IMR-90 (cell line): ENCODE measurements at regions not wholly inside any gene's neighbourhood (a gene's known extent, or its start where the extent isn't known, plus 50 kb on each side); places are given as distances from the start of the nearest gene placed in this dataset.

Source experiments
- ATAC-seq: fragments of 200-7000 bp; cut with Tn5 transposase; 2 replicates; pipeline ENCODE4 v1.9.1; 2020; ENCODE audit warnings: low read depth, mild to moderate bottlenecking, moderate library complexity
- BruUV-seq: library from RNA; stranded (reverse); fragments of 400-500 nt; replicated peaks from 2 replicates; lab custom pipeline; 2021; lab: Mats Ljungman, UMichigan
- CTCF ChIA-PET: fragments of 300-600 bp; formaldehyde crosslinking; extraction: SDS; loops from one replicate; lab custom pipeline; 2021; ENCODE audit warnings: antibody characterized with exemption; lab: Yijun Ruan, JAX
- POLR2A ChIA-PET: fragments of 300-600 bp; sonication (Branson Sonifier 250); formaldehyde crosslinking; loops from one replicate; lab custom pipeline; 2022; ENCODE audit warnings: antibody characterized with exemption; ENCODE audit not compliant: unreplicated experiment; lab: Charles Lee
- DNase-seq: peaks from one replicate; pipeline ENCODE4 v3.0.0; 2013
- H2AFZ ChIP-seq: replicated peaks from 2 replicates; pipeline ENCODE3; 2013; ENCODE audit warnings: low read length, mild to moderate bottlenecking; ENCODE audit not compliant: poor library complexity
- H2AK5ac ChIP-seq: 2 replicates; pipeline ENCODE4 v1.6.1; 2013; ENCODE audit warnings: low read depth, low read length, inconsistent platforms
- H2AK9ac ChIP-seq: replicated peaks from 2 replicates; pipeline ENCODE3; 2013; ENCODE audit warnings: mild to moderate bottlenecking, low read depth, low read length, moderate library complexity; ENCODE audit not compliant: poor library complexity
- H2BK120ac ChIP-seq: 2 replicates; pipeline ENCODE4 v1.6.1; 2013; ENCODE audit warnings: low read depth, low read length, inconsistent platforms
- H2BK15ac ChIP-seq: 3 replicates; pipeline ENCODE4 v1.6.1; 2013; ENCODE audit warnings: low read depth, low read length, inconsistent platforms
- H2BK20ac ChIP-seq: 2 replicates; pipeline ENCODE4 v1.6.1; 2013; ENCODE audit warnings: low read depth, mild to moderate bottlenecking, inconsistent platforms, low read length, moderate library complexity
- H2BK5ac ChIP-seq: 2 replicates; pipeline ENCODE4 v1.6.1; 2013; ENCODE audit warnings: mild to moderate bottlenecking, low read depth, low read length, inconsistent platforms; ENCODE audit not compliant: poor library complexity, severe bottlenecking
- H3K14ac ChIP-seq: replicated peaks from 2 replicates; pipeline ENCODE4 v1.6.1; 2013; ENCODE audit warnings: low read depth, low read length, inconsistent platforms
- H3K18ac ChIP-seq: 2 replicates; pipeline ENCODE4 v1.6.1; 2013; ENCODE audit warnings: low read depth, low read length, control low read depth
- H3K23ac ChIP-seq: 2 replicates; pipeline ENCODE4 v1.6.1; 2013; ENCODE audit warnings: low read depth, low read length, inconsistent platforms
- H3K27ac ChIP-seq: 2 replicates; pipeline ENCODE4 v1.5.1; 2013; ENCODE audit warnings: mild to moderate bottlenecking, control low read depth, low read length; ENCODE audit not compliant: insufficient read depth
- H3K27me3 ChIP-seq: 2 replicates; pipeline ENCODE4 v1.6.1; 2013; ENCODE audit warnings: low read length; ENCODE audit not compliant: control insufficient read depth, insufficient read depth
- H3K36me3 ChIP-seq: 2 replicates; pipeline ENCODE4 v1.6.1; 2013; ENCODE audit warnings: low read length, mixed read lengths; ENCODE audit not compliant: control insufficient read depth, insufficient read depth
- H3K4ac ChIP-seq: 2 replicates; pipeline ENCODE4 v1.6.1; 2013; ENCODE audit warnings: low read depth, low read length, inconsistent platforms
- H3K4me1 ChIP-seq: 2 replicates; pipeline ENCODE4 v1.6.1; 2013; ENCODE audit warnings: low read length, mixed read lengths; ENCODE audit not compliant: control insufficient read depth, insufficient read depth
- H3K4me2 ChIP-seq: 2 replicates; pipeline ENCODE4 v1.6.1; 2013; ENCODE audit warnings: low read depth, mild to moderate bottlenecking, control low read depth, low read length, moderate library complexity
- H3K4me3 ChIP-seq: 2 replicates; pipeline ENCODE4 v1.5.1; 2013; ENCODE audit warnings: low read depth, mild to moderate bottlenecking, control low read depth, low read length, moderate library complexity; ENCODE audit not compliant: insufficient read depth
- H3K56ac ChIP-seq: 2 replicates; pipeline ENCODE4 v1.6.1; 2013; ENCODE audit warnings: low read length, inconsistent platforms; ENCODE audit not compliant: insufficient read depth; ENCODE audit errors: extremely low read depth
- H3K79me1 ChIP-seq, 2 experiments: 2 replicates each; pipeline ENCODE4 v1.6.1; 2013; ENCODE audit warnings: low read length in 2 of 2, inconsistent platforms in 1 of 2, low read depth in 1 of 2
- H3K9ac ChIP-seq: 2 replicates; pipeline ENCODE4 v1.6.1; 2013; ENCODE audit warnings: low read depth, low read length, control low read depth
- H3K9me1 ChIP-seq: 2 replicates; pipeline ENCODE4 v1.6.1; 2013; ENCODE audit warnings: low read length, inconsistent platforms; ENCODE audit not compliant: insufficient read depth
- H3K9me3 ChIP-seq: 2 replicates; pipeline ENCODE4 v1.6.1; 2013; ENCODE audit warnings: low read length; ENCODE audit not compliant: control insufficient read depth, insufficient read depth
- H4K20me1 ChIP-seq: 2 replicates; pipeline ENCODE4 v1.6.1; 2013; ENCODE audit warnings: low read length, inconsistent platforms; ENCODE audit not compliant: insufficient read depth
- H4K5ac ChIP-seq: 2 replicates; pipeline ENCODE4 v1.6.1; 2013; ENCODE audit warnings: mild to moderate bottlenecking, low read depth, low read length, control low read depth
- H4K8ac ChIP-seq, 2 experiments: 2 replicates each; pipeline ENCODE4 v1.6.1; 2013; ENCODE audit warnings: low read depth in 2 of 2, low read length in 2 of 2, control low read depth in 1 of 2, inconsistent platforms in 1 of 2
- H4K91ac ChIP-seq: 2 replicates; pipeline ENCODE4 v1.6.1; 2013; ENCODE audit warnings: low read depth, low read length, inconsistent platforms; ENCODE audit not compliant: insufficient read depth
- BHLHE40 ChIP-seq: fragments of 150-350 bp; IDR thresholded peaks from 2 replicates; pipeline ENCODE4 v1.6.1; 2016; ENCODE audit warnings: mild to moderate bottlenecking, low read depth, low read length
- MXI1 ChIP-seq: IDR thresholded peaks from 2 replicates; pipeline ENCODE4 v1.6.1; 2012; ENCODE audit warnings: low read depth, mild to moderate bottlenecking, low read length, moderate library complexity, borderline replicate concordance
- POLR2A ChIP-seq: IDR thresholded peaks from 2 replicates; pipeline ENCODE4 v1.6.1; 2012; ENCODE audit warnings: mild to moderate bottlenecking, low read depth, low read length
- RCOR1 ChIP-seq: IDR thresholded peaks from 2 replicates; pipeline ENCODE4 v1.6.1; 2012; ENCODE audit warnings: mild to moderate bottlenecking, low read length, improper control_type of control experiment; ENCODE audit not compliant: insufficient replicate concordance
- WGBS, 2 experiments: methylation state at CpG; one replicate each; pipeline versions ENCODE4 v1.1.5 to v1.1.7; 2013; ENCODE audit warnings: missing lambda C conversion rate in 2 of 2; ENCODE audit not compliant: insufficient read length in 1 of 2; ENCODE audit errors: extremely low coverage in 2 of 2; 5-methylcytosine and 5-hydroxymethylcytosine counted together
- dilution Hi-C: fragments of 300-500 bp; cut with HindIII; formaldehyde crosslinking; loops from one replicate; pipeline ENCODE4 v1.14.3; 2018; ENCODE audit warnings: low sequenced_read_pairs; ENCODE audit not compliant: unreplicated experiment
- in situ Hi-C: fragments of 300-500 bp; cut with MboI; formaldehyde crosslinking; loops from 3 replicates; pipeline ENCODE4 v1.14.3; 2019; ENCODE audit warnings: low sequenced_read_pairs, inconsistent platforms, mixed read lengths
- intact Hi-C: fragments of 100-400 bp; cut with micrococcal nuclease; formaldehyde crosslinking; loops from 2 replicates; pipeline ENCODE4 v1.10.0; 2022

DNA sequence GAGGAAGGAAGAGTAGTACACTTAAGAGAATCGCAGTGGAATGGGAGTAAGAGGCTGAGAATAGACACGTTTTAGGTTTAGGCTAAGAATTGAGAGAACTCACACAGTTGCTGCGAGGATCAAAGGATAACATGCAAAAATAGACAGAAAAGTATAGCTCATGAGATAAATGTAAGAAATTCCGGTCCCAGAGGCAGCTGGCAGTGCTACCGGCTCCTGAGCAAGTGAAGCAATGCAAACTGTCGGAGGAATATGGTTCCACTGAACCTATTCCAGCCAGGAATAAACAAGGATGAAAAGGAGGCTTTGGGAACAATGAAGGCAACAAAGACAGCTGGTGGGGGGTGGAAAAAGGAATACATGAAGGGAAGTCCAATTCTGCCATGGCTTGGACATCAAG, 191.8 kb downstream of the QDPR start:
- 72% methylated on average over 2 of the region's 6 CpGs; no CpG with 5 or more reads in 1 of the 2 experiments for WGBS, 2 experiments
- Histone ChIP-seq H3K56ac (no peak overlapping the region), H3K4me3 (no peak overlapping the region), H3K27ac (no peak overlapping the region), H2AK5ac (no peak overlapping the region), H3K18ac (no peak overlapping the region), H2BK20ac (no peak overlapping the region), H3K23ac (no peak overlapping the region), H2AK9ac (no peak overlapping the region), H2BK5ac (no peak overlapping the region), H3K9ac (no peak overlapping the region), H3K4me1 (peaks cover 10% of the 10 kb centered on the region), H2AFZ (no peak overlapping the region), H3K79me1 (no peaks in the 10 kb centered on the region), H2BK120ac (no peak overlapping the region), H2BK15ac (no peak overlapping the region), H4K5ac (no peak overlapping the region), H4K8ac (no peak overlapping the region), H3K14ac (no peak overlapping the region), H3K4me2 (no peak overlapping the region), H3K27me3 (no peaks in the 10 kb centered on the region), H3K9me3 (peaks cover 6% of the 10 kb centered on the region), H3K4ac (no peak overlapping the region), H4K91ac (no peak overlapping the region), H3K9me1 (peaks cover 7% of the 10 kb centered on the region), H4K20me1 (no peaks in the 10 kb centered on the region), H3K36me3 (no peaks in the 10 kb centered on the region)
- in situ Hi-C loops, result loop anchor here (5.0 to 25.0 kb wide), 4 partner anchors 408 to 1035 kb away; no protein-coding TSS in a partner anchor
- ATAC-seq (no peak), DNase-seq (no peak)
- intact Hi-C loops, result no loop called here
- dilution Hi-C loops, result no loop called here
- BruUV-seq, result no TSS peak
- CTCF ChIA-PET, result no interaction called here
- TF ChIP-seq BHLHE40, result no peak
- TF ChIP-seq POLR2A, result no peak
- TF ChIP-seq RCOR1, result no peak
- TF ChIP-seq MXI1, result no peak
- POLR2A ChIA-PET, result no interaction called here
